SJSA1 (cell line): ENCODE measurements at regions not wholly inside any gene's neighbourhood (a gene's known extent, or its start where the extent isn't known, plus 50 kb on each side); places are given as distances from the start of the nearest gene placed in this dataset.

Source experiments
- DNase-seq, 2 experiments: peaks; one replicate each; pipeline ENCODE4 v3.0.0-alpha.2; 2015 to 2020; ENCODE audit warnings: low spot score in 2 of 2, low read depth in 1 of 2
- H3K27ac ChIP-seq: fragments of 250-450 bp; sonication (Bioruptor Pico); 2 replicates; pipeline ENCODE4 v1.5.1; 2020; ENCODE audit warnings: mild to moderate bottlenecking, moderate library complexity
- H3K27me3 ChIP-seq: fragments of 250-450 bp; sonication (Bioruptor Pico); replicated peaks from 2 replicates; pipeline ENCODE4 v1.5.1; 2020; ENCODE audit warnings: mild to moderate bottlenecking, moderate library complexity
- H3K36me3 ChIP-seq: fragments of 250-450 bp; sonication (Bioruptor Pico); 2 replicates; pipeline ENCODE4 v1.5.1; 2020; ENCODE audit warnings: mild to moderate bottlenecking
- H3K4me1 ChIP-seq: fragments of 250-450 bp; sonication (Bioruptor Pico); replicated peaks from 2 replicates; pipeline ENCODE4 v1.6.1; 2021; ENCODE audit warnings: mild to moderate bottlenecking
- H3K4me3 ChIP-seq: fragments of 250-450 bp; sonication (Bioruptor Pico); 2 replicates; pipeline ENCODE4 v1.5.1; 2020; ENCODE audit warnings: mild to moderate bottlenecking
- H3K9me3 ChIP-seq: fragments of 250-450 bp; sonication (Bioruptor Pico); replicated peaks from 2 replicates; pipeline ENCODE4 v1.5.1; 2020; ENCODE audit warnings: mild to moderate bottlenecking

DNA sequence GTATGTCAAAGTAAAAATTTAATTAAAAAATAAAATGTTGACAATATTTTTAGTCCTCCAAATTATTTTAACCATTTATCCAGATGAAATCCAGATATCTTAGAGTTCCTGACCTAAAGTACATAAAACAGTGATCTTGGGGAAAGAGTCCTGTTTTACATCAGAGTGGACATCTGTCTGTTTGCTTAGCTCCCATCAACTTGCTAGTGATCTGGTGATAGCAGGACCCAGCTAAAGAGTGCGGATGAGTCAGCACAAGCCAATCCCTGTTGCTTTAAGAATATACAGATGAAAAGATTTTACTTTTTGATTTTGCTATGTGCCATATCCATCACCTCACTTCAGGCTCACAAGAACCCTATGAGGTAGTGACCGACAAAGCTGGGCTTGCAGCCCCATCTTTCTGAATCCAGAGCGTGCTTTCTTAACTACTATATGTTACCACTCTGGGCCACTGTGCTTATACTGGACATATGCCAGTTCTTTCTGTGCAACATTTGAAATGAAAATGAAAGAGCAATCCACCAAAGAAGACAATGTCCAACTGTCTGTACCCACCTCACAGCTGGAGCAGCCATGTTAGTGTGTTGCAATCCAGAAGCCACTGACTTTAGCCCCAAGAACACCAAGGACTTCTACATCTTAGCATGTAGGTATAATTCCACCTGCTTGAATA is 167.6 kb upstream of the SESN3 start:
- H3K4me3 ChIP-seq: no peak overlapping the region
- H3K9me3 ChIP-seq: no peaks in the 10 kb centered on the region
- H3K4me1 ChIP-seq: no peaks in the 10 kb centered on the region
- no peaks in the 10 kb centered on the region for H3K36me3 ChIP-seq
- no peaks in the 10 kb centered on the region for H3K27me3 ChIP-seq
- H3K27ac ChIP-seq: no peak overlapping the region
- DNase-seq: no peak

DNA sequence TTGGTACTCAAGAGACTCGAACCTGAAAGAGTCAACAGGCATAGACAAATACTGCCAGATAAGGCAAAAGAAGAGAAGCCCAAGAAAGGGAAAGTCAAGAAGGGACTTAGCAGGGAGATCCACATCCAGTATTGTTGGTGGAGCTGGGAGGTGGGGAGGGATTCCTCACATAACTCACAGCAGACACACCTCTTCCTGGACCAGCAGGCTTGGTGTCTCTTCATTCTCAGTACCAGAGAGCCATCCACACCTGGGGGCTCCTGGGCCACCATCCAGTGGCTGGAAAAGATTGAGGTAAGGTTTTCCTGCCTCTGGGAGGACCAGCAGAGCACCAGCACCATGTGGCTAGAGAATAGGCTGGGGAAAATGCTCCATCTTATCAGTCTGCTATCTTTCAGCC is 161.6 kb upstream of the SESN3 start:
- Histone ChIP-seq H3K27ac (no peak overlapping the region), H3K36me3 (no peaks in the 10 kb centered on the region), H3K4me1 (no peaks in the 10 kb centered on the region), H3K9me3 (no peaks in the 10 kb centered on the region), H3K4me3 (no peak overlapping the region), H3K27me3 (no peaks in the 10 kb centered on the region)
- DNase-seq: no peak

DNA sequence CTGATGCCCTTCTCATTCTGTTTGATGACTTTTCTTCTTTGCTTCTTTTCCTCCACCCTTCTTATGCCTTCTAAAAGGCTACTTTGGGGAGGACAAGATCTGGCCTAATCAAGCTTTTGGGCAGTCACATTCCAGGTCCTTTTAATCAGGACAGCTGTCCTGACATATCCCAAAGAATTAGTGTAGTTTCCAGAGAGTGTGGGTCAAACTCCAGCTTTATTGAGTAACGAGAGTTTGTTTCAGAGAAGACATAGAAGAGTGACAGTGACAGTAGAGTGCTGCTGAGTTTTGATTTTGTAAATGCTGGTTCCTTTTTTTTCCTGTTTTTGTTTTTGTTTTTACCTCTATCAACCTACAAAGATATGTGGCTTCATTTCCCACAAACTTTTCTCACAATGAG is 158.4 kb upstream of the SESN3 start:
- no peaks in the 10 kb centered on the region for H3K4me1 ChIP-seq
- DNase-seq: no peak
- H3K27me3 ChIP-seq: no peaks in the 10 kb centered on the region
- H3K36me3 ChIP-seq: no peaks in the 10 kb centered on the region
- H3K27ac ChIP-seq: no peak overlapping the region
- no peak overlapping the region for H3K4me3 ChIP-seq
- H3K9me3 ChIP-seq: no peaks in the 10 kb centered on the region

DNA sequence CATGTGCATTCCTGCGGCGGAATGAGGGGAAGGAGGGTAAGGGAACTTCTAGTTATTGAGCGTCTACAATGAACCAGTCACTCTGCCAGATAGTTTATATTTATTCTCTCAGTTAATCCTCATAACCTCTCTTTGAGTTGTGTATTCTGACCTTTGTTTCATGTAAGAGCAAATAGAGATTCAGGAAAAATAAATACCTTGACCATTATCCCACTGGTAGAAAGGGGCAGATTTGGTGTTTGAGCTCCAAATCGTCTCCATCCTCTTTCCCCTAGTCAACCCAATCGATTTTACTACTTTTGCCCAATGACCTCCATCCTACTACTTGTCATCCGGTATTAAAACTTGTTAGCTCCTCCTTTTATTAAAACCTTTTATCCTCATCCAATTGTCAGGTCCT is 157.1 kb upstream of the SESN3 start:
- no peaks in the 10 kb centered on the region for H3K27me3 ChIP-seq
- H3K27ac ChIP-seq: no peak overlapping the region
- no peak overlapping the region for H3K4me3 ChIP-seq
- no peaks in the 10 kb centered on the region for H3K36me3 ChIP-seq
- H3K9me3 ChIP-seq: no peaks in the 10 kb centered on the region
- no peaks in the 10 kb centered on the region for H3K4me1 ChIP-seq
- no peak for DNase-seq

DNA sequence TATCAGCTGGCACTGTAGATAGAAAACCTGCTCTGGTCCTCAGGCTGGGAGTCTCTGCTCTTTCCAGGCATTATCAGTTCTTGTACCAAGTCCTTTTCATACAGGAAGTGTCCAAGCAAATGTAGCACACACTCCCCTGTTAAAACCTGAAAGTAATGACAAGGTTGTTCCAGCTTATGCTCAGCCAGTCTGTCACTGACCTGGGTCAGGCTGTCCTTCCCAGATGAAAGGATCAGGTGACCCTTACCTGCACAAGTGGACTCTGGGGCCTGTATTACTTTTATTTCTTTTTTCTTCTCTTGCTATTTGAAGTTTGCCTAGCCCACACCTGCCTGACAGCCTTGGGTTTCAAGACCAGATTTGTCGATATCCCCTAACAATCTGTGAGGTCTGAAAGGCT is 156.3 kb upstream of the SESN3 start:
- no peaks in the 10 kb centered on the region for H3K4me1 ChIP-seq
- H3K9me3 ChIP-seq: no peaks in the 10 kb centered on the region
- no peak overlapping the region for H3K27ac ChIP-seq
- no peaks in the 10 kb centered on the region for H3K27me3 ChIP-seq
- no peak for DNase-seq
- H3K36me3 ChIP-seq: no peaks in the 10 kb centered on the region
- H3K4me3 ChIP-seq: no peak overlapping the region

DNA sequence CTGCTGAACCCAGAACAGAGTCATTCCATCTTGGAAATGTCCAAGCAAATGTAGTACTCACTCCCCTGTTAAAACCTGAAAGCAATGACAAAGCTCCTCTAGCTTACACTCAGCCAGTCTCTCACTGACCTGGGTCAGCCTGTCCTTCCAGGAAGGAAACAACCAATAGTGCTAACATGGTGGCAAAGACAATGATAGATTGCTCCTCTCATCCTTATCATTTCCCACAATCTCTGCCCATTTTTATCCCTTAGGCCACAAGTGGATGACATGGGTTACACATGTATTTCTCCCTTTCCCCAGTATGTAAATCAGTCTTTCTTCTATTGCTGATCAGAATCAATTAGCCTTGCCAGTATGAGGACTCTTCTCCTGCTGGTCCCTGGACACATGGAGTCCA is 154.6 kb upstream of the SESN3 start:
- no peak for DNase-seq
- Histone ChIP-seq H3K4me3 (no peak overlapping the region), H3K27me3 (no peaks in the 10 kb centered on the region), H3K9me3 (no peaks in the 10 kb centered on the region), H3K36me3 (no peaks in the 10 kb centered on the region), H3K4me1 (no peaks in the 10 kb centered on the region), H3K27ac (no peak overlapping the region)

DNA sequence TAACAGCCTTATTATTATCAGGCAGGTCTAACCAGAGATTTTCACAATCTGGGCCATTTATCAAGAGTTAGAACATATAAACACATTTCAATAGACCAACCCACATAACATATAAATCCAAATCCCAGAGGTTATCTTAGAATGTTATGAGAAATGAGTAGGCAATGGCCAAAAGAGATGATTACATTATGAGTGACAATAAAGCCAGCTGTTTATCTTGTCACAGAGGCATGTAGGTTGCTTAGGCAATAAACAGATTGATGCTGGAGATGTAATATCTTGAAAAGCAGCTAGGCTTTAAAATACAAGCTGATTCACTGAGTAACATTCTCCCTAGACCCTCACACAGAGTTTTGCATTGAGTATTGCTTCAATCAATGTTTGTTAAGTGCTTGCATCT is 148.5 kb upstream of the SESN3 start:
- DNase-seq: no peak
- H3K27ac ChIP-seq: no peak overlapping the region
- no peak overlapping the region for H3K4me3 ChIP-seq
- no peaks in the 10 kb centered on the region for H3K27me3 ChIP-seq
- no peaks in the 10 kb centered on the region for H3K4me1 ChIP-seq
- no peaks in the 10 kb centered on the region for H3K9me3 ChIP-seq
- no peaks in the 10 kb centered on the region for H3K36me3 ChIP-seq

DNA sequence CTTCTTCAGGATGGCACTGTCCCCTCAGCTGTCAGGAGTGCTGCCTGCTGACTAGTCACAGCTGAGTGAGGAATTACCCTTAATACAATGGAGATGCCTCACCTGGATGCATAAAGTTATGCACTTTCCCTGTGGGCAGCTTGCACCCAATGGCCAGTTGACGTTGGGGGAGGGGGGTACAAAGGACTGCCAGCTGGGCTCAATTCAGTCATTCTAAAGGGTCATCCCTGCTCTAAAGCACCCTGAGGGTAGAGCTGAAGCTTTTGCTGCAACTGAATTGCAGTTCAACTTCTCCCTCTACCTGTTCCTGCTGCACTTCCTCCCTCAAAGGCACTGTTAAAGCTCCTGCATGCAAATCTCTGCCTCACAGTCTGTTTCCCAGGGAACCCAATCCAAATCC is 147.8 kb upstream of the SESN3 start:
- no peak for DNase-seq
- Histone ChIP-seq H3K27me3 (no peaks in the 10 kb centered on the region), H3K9me3 (no peaks in the 10 kb centered on the region), H3K4me3 (no peak overlapping the region), H3K36me3 (no peaks in the 10 kb centered on the region), H3K27ac (no peak overlapping the region), H3K4me1 (no peaks in the 10 kb centered on the region)

DNA sequence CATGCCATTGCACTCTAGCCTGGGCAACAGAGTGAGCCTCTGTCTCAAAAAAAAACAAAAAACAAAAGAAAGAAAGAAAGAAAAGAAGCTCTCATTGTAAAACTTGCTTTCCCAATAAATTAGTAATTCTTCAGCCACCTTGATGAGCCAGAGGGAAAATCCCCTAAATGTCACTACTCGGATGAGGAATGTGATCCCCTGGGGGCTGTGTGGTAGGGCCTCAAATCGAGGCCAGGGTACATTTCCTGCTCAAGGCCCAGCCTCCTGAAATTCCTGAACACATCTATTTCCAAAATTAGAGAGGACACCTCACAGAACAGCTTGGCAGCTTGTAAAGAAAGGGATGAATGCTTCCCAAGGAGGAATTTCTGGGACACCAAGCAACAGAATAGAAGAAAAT is 147.1 kb upstream of the SESN3 start:
- no peak for DNase-seq
- Histone ChIP-seq H3K4me1 (no peaks in the 10 kb centered on the region), H3K27me3 (no peaks in the 10 kb centered on the region), H3K27ac (no peak overlapping the region), H3K36me3 (no peaks in the 10 kb centered on the region), H3K9me3 (no peaks in the 10 kb centered on the region), H3K4me3 (no peak overlapping the region)

DNA sequence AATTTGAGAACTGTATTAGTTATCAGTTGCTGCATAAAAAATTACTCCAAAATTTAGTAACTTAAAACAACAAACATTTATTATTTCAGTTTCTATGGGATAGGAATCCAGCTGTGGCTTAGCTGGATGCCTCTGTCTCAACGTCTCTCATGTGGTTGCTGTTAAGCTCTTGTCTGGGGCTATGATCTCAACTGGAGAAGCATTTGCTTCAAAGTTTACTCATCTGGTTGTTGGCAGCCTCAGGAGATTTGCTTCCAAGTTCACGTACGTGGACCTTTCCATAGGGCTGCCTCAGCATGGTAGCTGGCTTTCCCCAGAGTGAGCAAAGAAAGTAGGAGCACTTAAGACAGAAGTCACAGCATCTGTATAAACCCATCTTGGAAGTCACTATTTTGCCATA is 144.9 kb upstream of the SESN3 start:
- Histone ChIP-seq H3K9me3 (no peaks in the 10 kb centered on the region), H3K27ac (no peak overlapping the region), H3K4me3 (no peak overlapping the region), H3K4me1 (no peaks in the 10 kb centered on the region), H3K27me3 (no peaks in the 10 kb centered on the region), H3K36me3 (no peaks in the 10 kb centered on the region)
- DNase-seq: no peak

DNA sequence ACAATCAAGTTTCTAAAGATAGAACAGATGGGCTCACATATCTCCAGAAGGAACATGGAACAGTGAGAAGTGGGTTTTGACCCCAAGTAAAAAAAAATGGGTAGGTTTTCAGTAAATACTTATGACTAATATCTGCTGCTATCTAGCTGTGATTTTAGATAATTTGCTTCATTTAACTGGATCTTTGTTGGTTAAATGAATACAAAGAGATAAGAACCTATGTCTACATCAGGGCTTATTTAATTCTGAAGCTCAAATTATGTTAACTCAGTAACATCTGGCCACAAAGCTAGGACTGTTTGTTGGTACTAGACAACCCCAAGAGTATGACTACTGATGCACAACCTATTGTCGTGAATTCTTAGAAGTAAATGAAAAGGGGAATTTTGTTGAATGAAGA is 144.4 kb upstream of the SESN3 start:
- Histone ChIP-seq H3K27me3 (no peaks in the 10 kb centered on the region), H3K27ac (no peak overlapping the region), H3K4me1 (no peaks in the 10 kb centered on the region), H3K4me3 (no peak overlapping the region), H3K36me3 (no peaks in the 10 kb centered on the region), H3K9me3 (no peaks in the 10 kb centered on the region)
- no peak for DNase-seq

DNA sequence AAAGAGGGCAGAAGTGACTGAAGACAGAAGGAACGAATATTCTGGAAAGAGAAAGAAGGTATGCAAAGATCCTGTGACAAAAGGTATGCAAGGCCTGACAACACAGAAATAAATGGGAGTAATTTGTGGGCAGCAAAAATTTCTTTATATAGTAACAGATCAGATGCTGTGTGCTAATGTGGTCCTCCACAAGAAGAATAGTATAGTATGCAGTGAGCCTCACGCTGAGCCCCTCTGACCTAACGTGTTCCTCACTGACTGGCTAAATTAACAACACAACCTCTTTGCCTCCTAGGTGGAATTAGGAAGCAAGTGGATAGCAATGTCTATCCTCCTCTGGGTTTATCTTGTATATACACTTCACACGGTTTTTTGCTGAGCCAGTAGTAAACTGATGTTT is 143.1 kb upstream of the SESN3 start:
- Histone ChIP-seq H3K4me1 (no peaks in the 10 kb centered on the region), H3K27ac (no peak overlapping the region), H3K4me3 (no peak overlapping the region), H3K27me3 (no peaks in the 10 kb centered on the region), H3K9me3 (no peaks in the 10 kb centered on the region), H3K36me3 (no peaks in the 10 kb centered on the region)
- DNase-seq: no peak

DNA sequence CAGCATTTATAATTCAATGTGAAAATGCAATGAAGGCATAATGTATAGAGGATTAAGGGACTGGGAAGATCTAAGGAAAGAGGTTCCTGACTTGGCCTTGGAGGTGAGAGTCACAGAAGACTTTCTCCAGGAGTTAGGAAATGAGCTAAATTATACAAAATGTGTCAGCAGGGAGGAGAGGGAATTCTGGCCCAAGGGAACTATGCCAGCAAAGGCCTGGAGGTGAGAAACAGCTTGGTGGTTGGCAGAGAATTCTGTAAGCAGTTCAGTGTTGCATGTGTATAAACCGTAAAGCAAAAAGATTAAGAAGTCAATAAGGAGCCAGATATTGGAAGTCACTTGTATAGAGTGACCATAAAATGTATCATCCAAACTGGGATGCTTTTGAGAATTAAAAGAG is 142.2 kb upstream of the SESN3 start:
- no peak for DNase-seq
- Histone ChIP-seq H3K4me1 (no peaks in the 10 kb centered on the region), H3K9me3 (no peaks in the 10 kb centered on the region), H3K27ac (no peak overlapping the region), H3K4me3 (no peak overlapping the region), H3K36me3 (no peaks in the 10 kb centered on the region), H3K27me3 (no peaks in the 10 kb centered on the region)

DNA sequence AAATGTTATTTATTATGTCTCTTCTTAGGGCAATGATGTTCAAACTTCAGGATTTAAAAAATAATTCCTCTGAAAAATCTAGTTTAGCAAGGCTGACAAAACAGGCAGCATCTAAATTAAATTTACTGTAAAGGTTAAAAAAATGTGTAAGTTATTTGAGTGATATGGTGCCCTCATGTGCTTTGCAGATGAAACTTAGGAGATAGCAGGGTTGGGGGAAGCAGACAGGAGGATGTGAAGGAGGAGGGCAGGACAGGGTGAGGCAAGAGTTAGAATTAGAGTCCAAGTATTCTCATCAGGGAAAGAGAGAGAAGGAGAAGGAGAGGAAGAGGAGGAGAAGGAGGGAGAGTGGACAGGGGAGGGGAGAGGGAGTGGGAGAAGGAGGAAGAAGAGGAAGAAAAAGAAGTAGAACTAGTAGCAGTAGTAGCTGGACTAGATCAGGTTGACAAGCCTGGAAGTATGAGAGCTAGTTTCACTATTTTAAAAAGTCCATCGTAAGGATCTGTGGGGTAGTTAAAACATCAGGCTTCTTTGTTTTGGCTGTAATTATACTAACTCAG is 141.2 kb upstream of the SESN3 start:
- Histone ChIP-seq H3K4me3 (no peak overlapping the region), H3K9me3 (no peaks in the 10 kb centered on the region), H3K27ac (no peak overlapping the region), H3K36me3 (no peaks in the 10 kb centered on the region), H3K27me3 (no peaks in the 10 kb centered on the region), H3K4me1 (no peaks in the 10 kb centered on the region)
- DNase-seq: no peak

DNA sequence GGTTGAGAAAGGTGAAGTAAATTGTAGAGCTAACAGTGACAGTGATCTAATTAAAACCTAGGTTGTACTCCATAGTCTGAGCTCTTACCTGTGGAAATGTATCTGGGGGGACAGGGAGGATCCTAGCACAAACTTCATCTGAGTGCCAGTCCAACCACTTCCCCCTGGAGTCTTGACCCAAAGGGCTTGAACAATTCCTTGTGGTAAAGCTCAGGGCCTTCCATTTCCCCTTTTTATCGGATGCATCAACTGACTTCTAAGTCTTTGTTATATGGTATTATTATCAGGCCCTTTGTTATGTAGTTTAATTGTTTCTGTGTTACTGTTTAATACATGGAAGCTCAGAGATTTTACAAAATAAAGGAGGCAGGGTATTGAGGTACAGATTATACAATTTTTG is 140.2 kb upstream of the SESN3 start:
- Histone ChIP-seq H3K4me3 (no peak overlapping the region), H3K4me1 (no peaks in the 10 kb centered on the region), H3K27ac (no peak overlapping the region), H3K9me3 (no peaks in the 10 kb centered on the region), H3K27me3 (no peaks in the 10 kb centered on the region), H3K36me3 (no peaks in the 10 kb centered on the region)
- no peak for DNase-seq
